H9 (cell line): ENCODE measurements at regions not wholly inside any gene's neighbourhood (a gene's known extent, or its start where the extent isn't known, plus 50 kb on each side); places are given as distances from the start of the nearest gene placed in this dataset.

Experiments used
- DNase-seq: peaks from one replicate; pipeline ENCODE4 v3.0.0-alpha.2; 2017
- H2AFZ ChIP-seq: one replicate; pipeline ENCODE4 v1.6.1; 2013; ENCODE audit warnings: mild to moderate bottlenecking, low read length, control low read depth, moderate library complexity
- H2AK5ac ChIP-seq: 2 replicates; pipeline ENCODE4 v1.6.1; 2013; ENCODE audit warnings: low read length, control low read depth, mixed read lengths; ENCODE audit not compliant: insufficient read length
- H2BK120ac ChIP-seq: one replicate; pipeline ENCODE4 v1.6.1; 2013; ENCODE audit warnings: low read depth, mild to moderate bottlenecking, low read length, control low read depth, inconsistent platforms; ENCODE audit not compliant: poor library complexity, severe bottlenecking
- H2BK12ac ChIP-seq: 2 replicates; pipeline ENCODE4 v1.6.1; 2013; ENCODE audit warnings: low read length, control low read depth, mixed read lengths, low read depth; ENCODE audit not compliant: insufficient read length
- H2BK15ac ChIP-seq: 2 replicates; pipeline ENCODE4 v1.6.1; 2013; ENCODE audit warnings: low read depth, low read length, control low read depth
- H2BK20ac ChIP-seq: one replicate; pipeline ENCODE4 v1.6.1; 2013; ENCODE audit warnings: low read depth, mild to moderate bottlenecking, low read length, control low read depth, inconsistent platforms; ENCODE audit not compliant: poor library complexity, severe bottlenecking
- H2BK5ac ChIP-seq: 2 replicates; pipeline ENCODE4 v1.6.1; 2013; ENCODE audit warnings: low read length, control low read depth, mixed read lengths; ENCODE audit not compliant: insufficient read length
- H3K14ac ChIP-seq: 2 replicates; pipeline ENCODE4 v1.6.1; 2013; ENCODE audit warnings: low read length, control low read depth; ENCODE audit not compliant: insufficient read depth
- H3K18ac ChIP-seq: 2 replicates; pipeline ENCODE4 v1.6.1; 2013; ENCODE audit warnings: low read depth, mild to moderate bottlenecking, mixed read lengths, low read length, control low read depth; ENCODE audit not compliant: insufficient read length
- H3K23ac ChIP-seq: 2 replicates; pipeline ENCODE4 v1.6.1; 2013; ENCODE audit warnings: low read length, control low read depth, mixed read lengths, low read depth; ENCODE audit not compliant: insufficient read length
- H3K23me2 ChIP-seq: 2 replicates; pipeline ENCODE4 v1.6.1; 2013; ENCODE audit warnings: low read depth, mild to moderate bottlenecking, mixed read lengths, low read length, control low read depth; ENCODE audit not compliant: insufficient read length, poor library complexity, severe bottlenecking
- H3K27ac ChIP-seq: 2 replicates; pipeline ENCODE4 v1.5.1; 2013; ENCODE audit warnings: low read length, control low read depth, mixed read lengths, low read depth; ENCODE audit not compliant: insufficient read length
- H3K27me3 ChIP-seq: 2 replicates; pipeline ENCODE4 v1.6.1; 2013; ENCODE audit warnings: low read length, control low read depth, inconsistent platforms; ENCODE audit not compliant: insufficient read depth
- H3K4ac ChIP-seq: 2 replicates; pipeline ENCODE4 v1.6.1; 2013; ENCODE audit warnings: low read depth, mild to moderate bottlenecking, control low read depth, inconsistent platforms, low read length, moderate library complexity
- H3K4me1 ChIP-seq: 2 replicates; pipeline ENCODE4 v1.6.1; 2013; ENCODE audit warnings: low read length, control low read depth, inconsistent platforms; ENCODE audit not compliant: insufficient read depth
- H3K4me2 ChIP-seq: 2 replicates; pipeline ENCODE4 v1.6.1; 2013; ENCODE audit warnings: low read length, control low read depth, mixed read lengths; ENCODE audit not compliant: insufficient read length, insufficient read depth
- H3K56ac ChIP-seq: 2 replicates; pipeline ENCODE4 v1.6.1; 2013; ENCODE audit warnings: low read depth, mild to moderate bottlenecking, mixed read lengths, low read length, control low read depth; ENCODE audit not compliant: insufficient read length
- H3K79me1 ChIP-seq: 2 replicates; pipeline ENCODE4 v1.6.1; 2013; ENCODE audit warnings: low read depth, mild to moderate bottlenecking, moderate library complexity, low read length, control low read depth, inconsistent platforms; ENCODE audit not compliant: insufficient read depth, poor library complexity, severe bottlenecking
- H3K79me2 ChIP-seq: 2 replicates; pipeline ENCODE4 v1.6.1; 2013; ENCODE audit warnings: low read length, control low read depth, inconsistent platforms; ENCODE audit not compliant: insufficient read depth
- H3K9ac ChIP-seq: 2 replicates; pipeline ENCODE4 v1.6.1; 2013; ENCODE audit warnings: low read length, control low read depth, mixed read lengths; ENCODE audit not compliant: insufficient read length; ENCODE audit errors: extremely low read depth
- H3K9me3 ChIP-seq: one replicate; pipeline ENCODE4 v1.6.1; 2013; ENCODE audit warnings: low read depth, low read length, inconsistent platforms; ENCODE audit not compliant: control insufficient read depth
- H3T11ph ChIP-seq: one replicate; pipeline ENCODE4 v1.6.1; 2013; ENCODE audit warnings: mild to moderate bottlenecking, low read length, control low read depth, inconsistent platforms
- H4K20me1 ChIP-seq: one replicate; pipeline ENCODE4 v1.6.1; 2013; ENCODE audit not compliant: control insufficient read depth, insufficient read length, insufficient read depth
- H4K5ac ChIP-seq: 2 replicates; pipeline ENCODE4 v1.6.1; 2013; ENCODE audit warnings: low read depth, mild to moderate bottlenecking, mixed read lengths, low read length, control low read depth; ENCODE audit not compliant: insufficient read length
- H4K8ac ChIP-seq: replicated peaks from 2 replicates; pipeline ENCODE4 v1.6.1; 2013; ENCODE audit warnings: low read length, control low read depth, mixed read lengths, low read depth; ENCODE audit not compliant: insufficient read length
- H4K91ac ChIP-seq: 2 replicates; pipeline ENCODE4 v1.6.1; 2013; ENCODE audit warnings: low read depth, mild to moderate bottlenecking, moderate library complexity, mixed read lengths, low read length, control low read depth; ENCODE audit not compliant: insufficient read length
- H3K27ac Mint-ChIP-seq, 3 experiments: 2 replicates in 2 of 3; 3 replicates in 1 of 3; pipeline ENCODE4 v1.8.0; 2020 to 2021; ENCODE audit warnings: mixed read lengths in 3 of 3, mild to moderate bottlenecking in 1 of 3, moderate library complexity in 1 of 3
- H3K27me3 Mint-ChIP-seq: 2 replicates; pipeline ENCODE4 v1.8.0; 2021; ENCODE audit warnings: low read depth, mild to moderate bottlenecking, moderate library complexity, mixed read lengths
- H3K36me3 Mint-ChIP-seq, 3 experiments: 2 replicates in 2 of 3; 3 replicates in 1 of 3; pipeline ENCODE4 v1.8.0; 2020 to 2021; ENCODE audit warnings: low read depth in 3 of 3, mixed read lengths in 3 of 3; ENCODE audit not compliant: insufficient read depth in 1 of 3
- H3K4me1 Mint-ChIP-seq, 2 experiments: 2 replicates each; pipeline ENCODE4 v1.8.0; 2020; ENCODE audit warnings: mixed read lengths in 2 of 2
- H3K4me3 Mint-ChIP-seq, 2 experiments: 2 replicates in 1 of 2; 3 replicates in 1 of 2; pipeline ENCODE4 v1.8.0; 2020 to 2021; ENCODE audit warnings: mild to moderate bottlenecking in 2 of 2, mixed read lengths in 2 of 2, moderate library complexity in 1 of 2
- H3K9me3 Mint-ChIP-seq, 2 experiments: 2 replicates in 1 of 2; 3 replicates in 1 of 2; pipeline ENCODE4 v1.8.0; 2020; ENCODE audit warnings: mild to moderate bottlenecking in 2 of 2, mixed read lengths in 2 of 2, moderate library complexity in 1 of 2
- WGBS: extraction: QIAGEN DNeasy Blood & Tissue Kit; methylation state at CpG from one replicate; pipeline ENCODE4 v1.1.7; 2013; ENCODE audit warnings: missing lambda C conversion rate, low lambda C conversion rate, mixed read lengths; ENCODE audit not compliant: insufficient read length; ENCODE audit errors: extremely low coverage; 5-methylcytosine and 5-hydroxymethylcytosine counted together
- TF ChIP-seq, protein P1 (sequence below): fragments of 200-600 bp; sonication (generic); conservative IDR thresholded peaks from 3 replicates; pipeline ENCODE4 v1.8.0; 2021; ENCODE audit warnings: antibody characterized with exemption, mild to moderate bottlenecking

DNA sequence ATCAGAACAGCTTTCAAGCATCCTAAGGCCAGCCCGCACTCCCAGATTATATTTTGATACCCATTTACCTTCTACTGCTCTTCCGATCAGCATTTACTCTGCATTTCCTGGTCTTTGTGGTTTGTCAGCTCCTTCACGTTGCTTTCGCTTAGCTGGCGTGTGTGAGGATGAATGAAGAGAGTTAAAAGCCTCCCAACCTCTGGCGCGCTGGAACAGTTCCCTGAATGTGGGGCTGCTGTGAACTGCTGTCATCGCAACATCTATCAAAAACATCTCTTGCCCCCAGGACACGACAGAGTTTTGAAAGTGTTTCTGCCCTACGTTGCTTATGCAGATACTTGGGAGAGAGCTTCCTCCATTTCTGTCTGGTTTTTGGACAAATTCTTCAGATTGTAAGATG, 129.2 kb downstream of the KCNA5 start:
- no peak overlapping the region for H2BK12ac ChIP-seq
- H3K4me3 Mint-ChIP-seq, result no peak overlapping the region
- no peaks in the 10 kb centered on the region for H3K23me2 ChIP-seq
- no peak overlapping the region for H2BK5ac ChIP-seq
- H3K18ac ChIP-seq, result no peak overlapping the region
- no peak overlapping the region for H3K23ac ChIP-seq
- H3K9ac ChIP-seq, result no peak overlapping the region
- no peak overlapping the region for H2AK5ac ChIP-seq
- H4K8ac ChIP-seq, result no peak overlapping the region
- no peaks in the 10 kb centered on the region for H3K36me3 Mint-ChIP-seq
- H4K5ac ChIP-seq, result no peak overlapping the region
- peak overlapping the region in 2 of 3 experiments; percentile 82 to 88; a peak in 2 of 7 replicates for H3K27ac Mint-ChIP-seq
- no peaks in the 10 kb centered on the region for H4K20me1 ChIP-seq
- H2BK120ac ChIP-seq, result no peak overlapping the region
- WGBS, result no CpG with 5 or more reads among the region's 10 CpGs
- no peak overlapping the region for H2BK20ac ChIP-seq
- no peaks in the 10 kb centered on the region for H3K27me3 ChIP-seq
- no peak overlapping the region for H3T11ph ChIP-seq
- H3K14ac ChIP-seq, result no peak overlapping the region
- no peak overlapping the region for H3K4ac ChIP-seq
- H3K27me3 Mint-ChIP-seq, result peaks cover 1% of the 10 kb centered on the region
- no peak overlapping the region for H3K27ac ChIP-seq
- H3K79me2 ChIP-seq, result no peaks in the 10 kb centered on the region
- peaks cover 5 to 8% of the 10 kb centered on the region in 2 experiments; a peak in 2 of 4 replicates for H3K4me1 Mint-ChIP-seq
- no peak overlapping the region for H3K4me2 ChIP-seq
- DNase-seq, result no peak
- no peak overlapping the region for H2AFZ ChIP-seq
- no peaks in the 10 kb centered on the region for H3K4me1 ChIP-seq
- no peaks in the 10 kb centered on the region for H3K9me3 Mint-ChIP-seq
- TF ChIP-seq, protein P1, sequence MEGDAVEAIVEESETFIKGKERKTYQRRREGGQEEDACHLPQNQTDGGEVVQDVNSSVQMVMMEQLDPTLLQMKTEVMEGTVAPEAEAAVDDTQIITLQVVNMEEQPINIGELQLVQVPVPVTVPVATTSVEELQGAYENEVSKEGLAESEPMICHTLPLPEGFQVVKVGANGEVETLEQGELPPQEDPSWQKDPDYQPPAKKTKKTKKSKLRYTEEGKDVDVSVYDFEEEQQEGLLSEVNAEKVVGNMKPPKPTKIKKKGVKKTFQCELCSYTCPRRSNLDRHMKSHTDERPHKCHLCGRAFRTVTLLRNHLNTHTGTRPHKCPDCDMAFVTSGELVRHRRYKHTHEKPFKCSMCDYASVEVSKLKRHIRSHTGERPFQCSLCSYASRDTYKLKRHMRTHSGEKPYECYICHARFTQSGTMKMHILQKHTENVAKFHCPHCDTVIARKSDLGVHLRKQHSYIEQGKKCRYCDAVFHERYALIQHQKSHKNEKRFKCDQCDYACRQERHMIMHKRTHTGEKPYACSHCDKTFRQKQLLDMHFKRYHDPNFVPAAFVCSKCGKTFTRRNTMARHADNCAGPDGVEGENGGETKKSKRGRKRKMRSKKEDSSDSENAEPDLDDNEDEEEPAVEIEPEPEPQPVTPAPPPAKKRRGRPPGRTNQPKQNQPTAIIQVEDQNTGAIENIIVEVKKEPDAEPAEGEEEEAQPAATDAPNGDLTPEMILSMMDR, result no peak
- H2BK15ac ChIP-seq, result no peak overlapping the region
- H3K79me1 ChIP-seq, result no peaks in the 10 kb centered on the region
- H3K9me3 ChIP-seq, result no peaks in the 10 kb centered on the region
- no peak overlapping the region for H3K56ac ChIP-seq
- no peak overlapping the region for H4K91ac ChIP-seq
